Heart left ventricle (tissue), 13 donors: ENCODE measurements at regions not wholly inside any gene's neighbourhood (a gene's known extent, or its start where the extent isn't known, plus 50 kb on each side); places are given as distances from the start of the nearest gene placed in this dataset.

Experiments used
- POLR2A ChIP-seq, 2 donors: fragments of 450-650 bp; IDR thresholded peaks; one replicate each; pipeline ENCODE4 v1.6.1; 2017; ENCODE audit warnings: antibody characterized with exemption in 2 of 2, mild to moderate bottlenecking in 2 of 2, moderate library complexity in 2 of 2
- TF ChIP-seq, protein P1 (sequence below), 12 donors: fragments of 200-600 bp; sonication (generic) in 4 of 12; IDR thresholded peaks; one replicate each; pipeline versions ENCODE4 v1.5.0 to v1.8.0; 2018 to 2022; ENCODE audit warnings: antibody characterized with exemption in 12 of 12, mild to moderate bottlenecking in 5 of 12
- donor health status: ischemic (EF 13 %, LVEDD 7.1; RV severe dilation, severe dysfunction).
- donor health status: DM: no; HTN: yes; CAD: no.
- donor health status: DM: no; HTN: no; CAD: no.
- donor health status: ischemic (EF 25% LVEDD 6.9; RV normal size, moderate dysfunction).
- donor health status: ischemic (EF 25% LVEDD 5.7; RV mildly dilated, moderate dysfunction).
- donor health status: ischemic (EF 35%, LVEDD 5.7; RV mildly dilated, moderate dysfunction).
- donor health status: nonischemic (EF 11% LVEDD 7.7; RV severe dilation, severe dysfunction).
- donor health status: DM: yes; HTN: yes; CAD: no.
- donor health status: PGD.
- donor health status: ischemic (EF 29% LVEDD 5.4; RV normal size, mild dysfunction).
- donor health status: nonischemic (EF 23%, LVEDD 6.1; RV moderate dilation, normal function).

DNA sequence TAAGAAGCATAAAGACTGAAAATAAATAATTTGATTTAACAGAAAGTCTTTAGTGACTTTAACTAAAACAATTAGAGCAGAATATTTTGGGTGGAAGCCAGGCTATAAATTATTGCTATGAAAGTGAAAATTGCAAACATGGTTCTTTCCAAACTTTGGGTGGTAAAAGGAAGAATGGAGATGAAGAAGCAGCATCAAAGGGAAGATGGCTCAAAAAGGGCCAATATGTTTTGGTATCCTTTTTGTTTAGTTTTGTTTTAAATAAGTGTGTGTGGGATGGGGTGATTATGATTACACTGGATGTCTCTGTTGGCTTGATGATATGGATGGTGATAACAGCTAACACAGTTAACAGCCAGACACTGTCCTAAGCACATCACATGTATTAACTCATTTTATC, 153.7 kb downstream of the CYB561 start:
- no peak for TF ChIP-seq POLR2A (IDR thresholded peaks at IDR 0.05)
- TF ChIP-seq, protein P1, sequence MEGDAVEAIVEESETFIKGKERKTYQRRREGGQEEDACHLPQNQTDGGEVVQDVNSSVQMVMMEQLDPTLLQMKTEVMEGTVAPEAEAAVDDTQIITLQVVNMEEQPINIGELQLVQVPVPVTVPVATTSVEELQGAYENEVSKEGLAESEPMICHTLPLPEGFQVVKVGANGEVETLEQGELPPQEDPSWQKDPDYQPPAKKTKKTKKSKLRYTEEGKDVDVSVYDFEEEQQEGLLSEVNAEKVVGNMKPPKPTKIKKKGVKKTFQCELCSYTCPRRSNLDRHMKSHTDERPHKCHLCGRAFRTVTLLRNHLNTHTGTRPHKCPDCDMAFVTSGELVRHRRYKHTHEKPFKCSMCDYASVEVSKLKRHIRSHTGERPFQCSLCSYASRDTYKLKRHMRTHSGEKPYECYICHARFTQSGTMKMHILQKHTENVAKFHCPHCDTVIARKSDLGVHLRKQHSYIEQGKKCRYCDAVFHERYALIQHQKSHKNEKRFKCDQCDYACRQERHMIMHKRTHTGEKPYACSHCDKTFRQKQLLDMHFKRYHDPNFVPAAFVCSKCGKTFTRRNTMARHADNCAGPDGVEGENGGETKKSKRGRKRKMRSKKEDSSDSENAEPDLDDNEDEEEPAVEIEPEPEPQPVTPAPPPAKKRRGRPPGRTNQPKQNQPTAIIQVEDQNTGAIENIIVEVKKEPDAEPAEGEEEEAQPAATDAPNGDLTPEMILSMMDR (IDR thresholded peaks at IDR 0.05) = no peak
